GM21360 (cell line): ENCODE measurements at regions not wholly inside any gene's neighbourhood (a gene's known extent, or its start where the extent isn't known, plus 50 kb on each side); places are given as distances from the start of the nearest gene placed in this dataset.

Source experiments
- ATAC-seq: cut with Tn5 transposase; IDR thresholded peaks from one replicate; pipeline ENCODE4 v1.9.1; 2021; ENCODE audit warnings: mild to moderate bottlenecking, moderate library complexity; ENCODE audit not compliant: unreplicated experiment

DNA sequence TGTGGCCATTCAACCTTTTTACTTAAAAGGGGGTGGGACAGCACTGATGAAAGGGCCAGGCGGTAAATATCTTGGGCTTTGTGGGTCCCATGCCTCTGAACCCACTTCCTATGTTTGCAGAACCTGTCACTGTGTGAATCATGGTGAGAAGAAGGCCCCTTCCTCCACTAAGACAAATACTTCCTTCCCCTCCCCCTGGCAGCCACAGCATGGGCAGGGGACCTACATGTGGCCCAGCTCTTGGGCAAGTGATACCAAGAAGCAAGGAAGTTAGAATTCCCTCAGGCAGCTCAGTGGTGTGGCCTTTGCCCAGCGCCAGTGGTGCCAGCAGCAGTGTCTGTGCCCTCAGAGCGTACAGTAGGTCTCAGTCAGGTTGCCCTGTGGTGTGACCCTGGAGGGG lies 168.6 kb downstream of the TRIM33 start:
- no peak for ATAC-seq

GRCh38 chr1:114341856-114342255 lies 169.1 kb downstream of the TRIM33 start:
- ATAC-seq: no peak

DNA sequence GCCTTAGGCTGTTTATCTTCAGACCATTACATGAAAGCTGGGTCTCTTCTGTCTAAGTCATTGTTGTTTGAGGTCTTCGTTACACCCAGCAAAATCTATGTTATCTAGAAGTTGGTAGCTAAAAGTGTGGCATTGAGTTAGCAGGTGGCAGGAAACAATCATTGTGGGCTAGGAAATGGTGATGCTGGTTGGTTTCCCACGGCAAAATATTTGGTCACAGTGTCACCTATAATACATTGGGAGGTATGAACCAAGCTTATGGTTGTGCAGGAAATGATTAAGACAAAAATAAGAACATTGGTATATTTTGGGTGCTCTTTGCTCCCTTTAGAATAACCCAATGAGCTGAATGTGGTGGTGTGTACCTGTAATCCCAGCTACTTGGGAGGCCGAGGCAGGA lies 169.7 kb downstream of the TRIM33 start:
- no peak for ATAC-seq

- no peak for ATAC-seq
Observed at GRCh38 chr1:114340892-114341291, 170.1 kb downstream of the TRIM33 start.

GRCh38 chr1:114339379-114339778 lies 171.6 kb downstream of the TRIM33 start:
- ATAC-seq: no peak

DNA sequence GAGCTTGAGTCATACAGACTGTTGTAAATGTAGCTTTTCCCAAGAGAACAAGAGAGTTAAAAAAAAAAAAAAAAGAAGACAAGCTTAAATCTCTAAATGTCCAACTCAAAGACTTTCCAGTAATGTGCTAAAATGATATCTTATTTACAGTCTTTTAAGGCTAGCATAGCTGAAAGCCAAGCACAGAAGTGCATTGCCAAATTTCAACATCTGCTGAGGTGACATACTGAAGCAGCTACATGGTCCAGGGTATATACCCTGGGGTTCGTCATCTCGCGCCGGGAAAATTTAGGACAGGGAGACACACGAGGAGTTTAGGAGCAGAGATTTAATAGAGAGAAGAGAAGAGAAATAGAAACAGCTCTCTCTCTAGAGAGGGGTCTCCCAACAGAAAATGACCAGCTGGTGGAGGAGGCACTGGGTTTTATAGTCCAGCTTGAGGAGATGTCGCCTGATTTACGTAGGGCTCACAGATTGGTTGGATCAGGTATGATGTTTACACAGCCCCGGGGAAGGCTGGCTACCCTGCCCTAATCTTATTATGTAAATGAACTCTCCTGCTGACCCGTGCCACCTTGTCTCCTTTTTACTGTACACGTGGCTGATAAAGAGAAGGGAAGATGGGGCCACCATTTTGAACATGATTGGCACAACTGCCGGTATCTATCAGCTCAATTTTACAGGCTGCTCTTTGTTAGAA lies 172.7 kb downstream of the TRIM33 start:
- ATAC-seq: no peak

DNA sequence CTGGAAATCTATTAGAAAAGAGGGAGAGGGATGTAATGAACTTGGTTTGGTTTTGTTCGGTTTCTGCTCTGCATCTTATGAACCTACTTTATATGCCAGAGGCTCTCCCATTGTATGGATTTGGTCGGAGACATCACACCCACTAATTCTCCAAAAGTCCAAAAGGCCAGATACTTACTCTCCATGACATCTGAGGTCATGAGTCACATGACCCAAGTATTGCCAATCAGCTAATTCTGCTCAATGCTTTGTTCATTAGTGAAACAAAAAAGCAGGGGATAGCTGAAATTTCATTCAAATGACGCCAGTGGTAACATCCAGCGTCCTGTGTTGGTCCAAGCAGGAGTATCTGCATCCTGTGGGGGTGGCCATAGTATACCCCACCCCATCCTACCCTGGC lies 173.6 kb downstream of the TRIM33 start:
- no peak for ATAC-seq

DNA sequence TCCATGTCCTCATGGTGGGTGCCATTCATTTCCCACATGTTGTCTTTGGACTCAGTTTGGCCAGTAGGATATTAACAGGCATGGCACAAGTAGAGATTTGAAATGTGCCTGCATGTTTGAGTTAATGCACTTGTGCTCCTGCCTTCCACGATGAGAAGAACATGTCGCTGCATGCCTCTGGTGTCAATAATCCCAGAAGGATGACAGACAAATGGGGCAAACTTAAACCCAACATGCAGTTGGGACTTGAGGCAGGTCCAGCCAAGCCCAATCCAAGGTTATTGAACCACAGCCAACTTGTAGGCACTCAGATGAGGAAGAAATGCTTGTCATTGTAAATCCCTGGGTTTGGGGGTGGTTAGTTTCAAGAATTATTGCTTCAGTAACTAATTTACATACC lies 174.6 kb downstream of the TRIM33 start:
- no peak for ATAC-seq

DNA sequence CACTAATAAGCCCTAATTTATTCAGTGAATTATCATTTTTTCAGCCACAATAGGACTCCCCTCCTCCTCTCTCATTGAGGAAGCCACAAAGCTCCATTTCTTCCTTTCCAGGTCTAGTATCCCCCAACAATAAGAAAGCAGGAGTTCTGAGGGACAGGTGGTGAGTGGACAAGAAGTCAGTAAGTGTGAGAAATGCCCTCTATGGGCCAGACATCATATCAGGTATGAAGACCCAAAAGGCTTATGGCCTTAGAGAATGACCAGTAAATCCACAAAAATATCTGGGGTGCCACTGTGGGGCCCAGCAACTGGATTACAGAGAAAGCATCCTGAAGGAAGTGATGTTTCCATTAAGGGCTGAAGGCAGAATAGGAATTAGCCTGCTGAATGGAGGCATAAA lies 175.7 kb downstream of the TRIM33 start:
- no peak for ATAC-seq

DNA sequence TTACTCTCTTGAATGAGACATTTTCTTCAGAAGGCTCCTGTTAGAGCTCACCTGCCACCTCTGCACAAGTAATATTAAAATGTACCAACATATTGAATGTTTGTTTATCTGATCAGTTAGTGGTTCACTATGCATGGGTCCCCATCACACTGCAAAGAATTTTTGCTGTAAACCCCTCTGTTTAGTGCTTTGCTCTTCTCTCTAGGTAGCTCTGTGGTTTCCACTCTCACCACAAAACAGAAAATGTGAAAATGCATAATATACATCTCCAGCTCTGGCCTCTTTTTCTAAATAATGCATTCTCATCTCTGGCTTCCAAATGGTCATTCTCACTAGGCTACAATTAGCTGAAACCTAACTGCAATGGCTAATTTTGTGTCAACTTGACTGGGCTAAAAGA lies 176.7 kb downstream of the TRIM33 start:
- ATAC-seq: no peak

- no peak for ATAC-seq
Observed at GRCh38 chr1:114333690-114334089, 177.3 kb downstream of the TRIM33 start.

- ATAC-seq: no peak
Observed at GRCh38 chr1:114331936-114332335, 178.3 kb upstream of the SYT6 start.

DNA sequence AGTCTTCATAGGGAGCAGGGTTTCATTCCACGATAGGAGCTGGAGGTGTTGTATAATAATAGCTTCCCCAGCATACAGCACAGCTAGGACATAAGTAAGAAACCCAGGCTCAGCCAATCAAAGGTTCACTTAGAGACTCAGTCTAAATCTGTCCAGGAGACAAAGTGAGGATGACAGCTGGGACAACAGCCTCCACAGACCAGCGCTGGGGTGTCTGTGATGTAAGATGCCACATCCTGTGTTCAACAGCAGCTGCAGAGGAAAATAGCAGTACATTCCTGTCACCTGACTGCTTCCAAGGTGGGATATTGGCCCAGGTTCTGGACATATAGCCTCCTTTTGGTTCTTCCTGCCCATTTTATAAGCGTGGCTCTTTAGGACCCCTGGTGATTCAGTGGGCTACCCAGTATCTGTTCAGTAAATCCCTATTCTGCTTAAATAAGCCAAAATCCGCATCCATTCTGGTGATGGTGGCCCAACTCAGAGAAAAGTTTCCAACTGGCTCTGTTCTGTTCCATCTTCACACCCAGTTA lies 176.8 kb upstream of the SYT6 start:
- no peak for ATAC-seq

GRCh38 chr1:114328361-114328904 lies 174.8 kb upstream of the SYT6 start:
- no peak for ATAC-seq

GRCh38 chr1:114324662-114324965 lies 170.9 kb upstream of the SYT6 start:
- ATAC-seq: no peak

DNA sequence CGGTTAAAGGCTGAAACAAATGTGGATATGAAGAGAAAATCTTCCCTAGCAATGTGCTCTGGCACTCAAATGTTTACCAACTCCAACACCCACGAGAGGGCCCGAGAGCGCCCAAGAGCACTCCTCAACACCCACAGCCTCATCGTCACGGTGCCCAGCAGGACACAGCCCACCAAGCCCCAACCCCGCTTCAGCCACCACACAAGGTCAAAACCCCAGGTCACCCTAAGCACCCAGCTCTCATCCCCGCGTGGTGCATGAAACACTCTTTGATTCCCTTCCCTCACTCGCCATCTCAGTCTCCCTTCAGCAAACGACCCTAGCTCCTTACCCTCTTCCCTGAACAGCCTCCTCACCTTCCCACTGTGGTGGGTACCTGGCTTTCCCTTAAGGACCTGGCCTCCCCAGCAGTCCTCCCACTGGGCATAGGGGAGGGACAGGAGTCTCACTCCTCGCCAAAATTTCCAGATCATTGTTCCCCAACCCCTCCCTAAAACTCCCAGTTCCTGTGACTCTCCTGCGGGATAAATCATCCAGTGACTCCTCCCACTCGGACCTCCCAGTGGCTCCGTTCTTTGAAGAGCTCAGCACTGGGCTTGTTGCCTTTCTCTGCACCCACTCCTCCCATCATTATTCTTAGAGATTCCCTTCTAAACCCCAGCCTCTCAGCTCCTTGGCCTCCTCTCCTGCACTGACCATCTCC lies 170.4 kb upstream of the SYT6 start:
- ATAC-seq: no peak

GRCh38 chr1:114322734-114323133 lies 169.1 kb upstream of the SYT6 start:
- no peak for ATAC-seq

GRCh38 chr1:114322207-114322606 lies 168.5 kb upstream of the SYT6 start:
- ATAC-seq: no peak

- no peak for ATAC-seq
Observed at GRCh38 chr1:114320586-114320985, 166.9 kb upstream of the SYT6 start.

- no peak for ATAC-seq
Observed at GRCh38 chr1:114319418-114319817, 165.7 kb upstream of the SYT6 start.

DNA sequence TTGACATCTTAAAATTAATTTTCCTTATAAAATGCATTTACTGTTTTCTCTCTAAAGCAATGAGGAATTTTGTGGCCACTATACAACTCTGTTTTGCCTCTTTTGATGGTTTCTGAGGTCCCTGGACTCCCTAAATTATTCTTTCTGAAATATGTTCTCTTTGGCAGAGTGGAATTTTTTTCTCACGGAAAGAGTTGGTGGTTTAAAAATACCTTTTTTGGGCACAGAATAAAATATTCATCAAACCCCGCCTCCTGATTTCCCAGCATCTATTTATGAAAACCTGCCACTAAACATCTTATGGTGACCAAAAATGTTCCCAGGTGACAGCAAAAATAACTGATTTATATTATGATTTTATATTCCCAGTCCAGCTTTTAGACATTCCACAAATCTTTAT lies 165.3 kb upstream of the SYT6 start:
- no peak for ATAC-seq

DNA sequence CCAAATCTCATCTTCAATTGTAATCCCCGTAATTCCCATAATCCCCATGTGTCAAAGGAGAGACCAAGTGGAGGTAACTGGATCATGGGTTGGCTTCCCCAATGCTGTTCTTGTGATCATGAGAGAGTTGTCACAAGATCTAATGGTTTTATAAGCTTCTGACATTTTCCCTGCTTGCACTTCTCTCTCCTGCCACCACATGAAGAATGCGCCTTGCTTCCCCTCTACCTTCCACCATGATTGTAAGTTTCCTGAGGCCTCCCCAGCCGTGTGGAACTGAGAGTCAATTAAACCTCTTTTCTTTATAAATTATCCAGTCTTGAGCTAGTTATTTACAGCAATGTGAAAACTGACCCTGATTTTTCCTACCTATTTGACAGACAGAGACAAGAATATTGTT lies 162.5 kb upstream of the SYT6 start:
- ATAC-seq: no peak
